DND-41 (cell line): ENCODE measurements at regions not wholly inside any gene's neighbourhood (a gene's known extent, or its start where the extent isn't known, plus 50 kb on each side); places are given as distances from the start of the nearest gene placed in this dataset.

ENCODE experiments used
- ATAC-seq: fragments of 200-7000 bp; cut with Tn5 transposase; 3 replicates; pipeline ENCODE4 v1.9.1; 2021; ENCODE audit warnings: low read depth; ENCODE audit not compliant: insufficient read depth
- DNase-seq: peaks from one replicate; pipeline ENCODE4 v3.0.0-alpha.2; 2020
- H2AFZ ChIP-seq: 2 replicates; pipeline ENCODE4 v1.6.0; 2012; ENCODE audit warnings: low read depth, low read length
- H3K27ac ChIP-seq: 2 replicates; pipeline ENCODE4 v1.5.1; 2012; ENCODE audit warnings: low read length, inconsistent platforms
- H3K27me3 ChIP-seq: fragments of 200-600 bp; sonication (generic); 2 replicates; pipeline ENCODE4 v1.6.0; 2012; ENCODE audit warnings: low read length, mild to moderate bottlenecking, inconsistent platforms; ENCODE audit not compliant: insufficient read depth, poor library complexity
- H3K36me3 ChIP-seq: 2 replicates; pipeline ENCODE4 v1.5.1; 2012; ENCODE audit warnings: low read length, inconsistent platforms; ENCODE audit not compliant: insufficient read depth
- H3K4me1 ChIP-seq: 2 replicates; pipeline ENCODE4 v1.5.1; 2012; ENCODE audit warnings: mild to moderate bottlenecking, low read length; ENCODE audit not compliant: insufficient read depth
- H3K4me2 ChIP-seq: 2 replicates; pipeline ENCODE4 v1.6.0; 2012; ENCODE audit warnings: mild to moderate bottlenecking, moderate library complexity, low read length, inconsistent platforms; ENCODE audit not compliant: insufficient read depth
- H3K4me3 ChIP-seq, 2 experiments: fragments of 200-600 bp in 1 of 2; shearing (Covaris generic) in 1 of 2; 2 replicates each; pipeline ENCODE4 v1.5.1; 2012 to 2016; ENCODE audit warnings: inconsistent platforms in 2 of 2, low read length in 2 of 2, mild to moderate bottlenecking in 2 of 2, low read depth in 1 of 2, moderate library complexity in 1 of 2
- H3K79me2 ChIP-seq: 2 replicates; pipeline ENCODE4 v1.6.0; 2012; ENCODE audit warnings: low read length, inconsistent platforms; ENCODE audit not compliant: insufficient read depth
- H3K9ac ChIP-seq: 2 replicates; pipeline ENCODE4 v1.6.0; 2012; ENCODE audit warnings: low read depth, mild to moderate bottlenecking, inconsistent platforms, low read length, moderate library complexity
- H3K9me3 ChIP-seq: 2 replicates; pipeline ENCODE4 v1.5.1; 2012; ENCODE audit warnings: low read length, moderate library complexity, mild to moderate bottlenecking, inconsistent platforms; ENCODE audit not compliant: insufficient read depth, severe bottlenecking
- H4K20me1 ChIP-seq: 2 replicates; pipeline ENCODE4 v1.6.0; 2012; ENCODE audit warnings: low read length; ENCODE audit not compliant: insufficient read depth
- CTCF ChIP-seq: IDR thresholded peaks from 2 replicates; pipeline ENCODE4 v1.5.1; 2012; ENCODE audit warnings: borderline replicate concordance, low read length, moderate library complexity, mild to moderate bottlenecking; ENCODE audit not compliant: poor library complexity, severe bottlenecking; ENCODE audit errors: extremely low read depth
- EZH2 ChIP-seq: IDR thresholded peaks from 3 replicates; pipeline ENCODE4 v1.6.1; 2012; ENCODE audit warnings: borderline replicate concordance, low read depth, mild to moderate bottlenecking, moderate library complexity, low read length, inconsistent platforms; ENCODE audit not compliant: severe bottlenecking

GRCh38 chr3:159584421-159584820, 404.2 kb upstream of the IL12A start:
- no peaks in the 10 kb centered on the region for H3K79me2 ChIP-seq
- ATAC-seq (no peak), DNase-seq (no peak)

GRCh38 chr3:159586571-159587202, 401.9 kb upstream of the IL12A start:
- Histone ChIP-seq H4K20me1 (no peaks in the 10 kb centered on the region), H3K9ac (no peak overlapping the region), H3K9me3 (no peaks in the 10 kb centered on the region), H3K79me2 (no peaks in the 10 kb centered on the region), H3K27me3 (no peaks in the 10 kb centered on the region), H3K36me3 (no peaks in the 10 kb centered on the region), H2AFZ (no peak overlapping the region), H3K4me1 (no peaks in the 10 kb centered on the region), H3K4me2 (no peak overlapping the region), H3K27ac (no peak overlapping the region), H3K4me3 (no peak overlapping the region)
- DNase-seq, result no peak
- TF ChIP-seq EZH2, result no peak
- TF ChIP-seq CTCF, result peak; percentile 38
- ATAC-seq, result no peak

More at GRCh38 chr3:159584421-159584820, 404.2 kb upstream of the IL12A start:
- no peaks in the 10 kb centered on the region for H3K27me3 ChIP-seq
- TF ChIP-seq CTCF (no peak), EZH2 (no peak)
- no peaks in the 10 kb centered on the region for H3K36me3 ChIP-seq
- no peak overlapping the region for H3K27ac ChIP-seq
- no peaks in the 10 kb centered on the region for H4K20me1 ChIP-seq
- no peak overlapping the region for H3K4me3 ChIP-seq
- no peaks in the 10 kb centered on the region for H3K4me1 ChIP-seq
- no peak overlapping the region for H2AFZ ChIP-seq
- H3K9ac ChIP-seq, result no peak overlapping the region
- H3K4me2 ChIP-seq, result no peak overlapping the region
- no peaks in the 10 kb centered on the region for H3K9me3 ChIP-seq

- no peak for TF ChIP-seq CTCF
- TF ChIP-seq EZH2, result no peak
- Histone ChIP-seq H3K4me2 (no peak overlapping the region), H3K27me3 (no peaks in the 10 kb centered on the region), H3K4me1 (no peaks in the 10 kb centered on the region), H2AFZ (no peak overlapping the region), H3K9me3 (no peaks in the 10 kb centered on the region), H4K20me1 (no peaks in the 10 kb centered on the region), H3K27ac (no peak overlapping the region), H3K9ac (no peak overlapping the region), H3K36me3 (no peaks in the 10 kb centered on the region), H3K4me3 (no peak overlapping the region), H3K79me2 (no peaks in the 10 kb centered on the region)
- DNase-seq (no peak), ATAC-seq (no peak)
These were observed 394.6 kb upstream of the IL12A start for GRCh38 chr3:159593927-159594605.
